ENCODE measurements at regions not wholly inside any gene's neighbourhood (a gene's known extent, or its start where the extent isn't known, plus 50 kb on each side); places are given as distances from the start of the nearest gene placed in this dataset.

DNA sequence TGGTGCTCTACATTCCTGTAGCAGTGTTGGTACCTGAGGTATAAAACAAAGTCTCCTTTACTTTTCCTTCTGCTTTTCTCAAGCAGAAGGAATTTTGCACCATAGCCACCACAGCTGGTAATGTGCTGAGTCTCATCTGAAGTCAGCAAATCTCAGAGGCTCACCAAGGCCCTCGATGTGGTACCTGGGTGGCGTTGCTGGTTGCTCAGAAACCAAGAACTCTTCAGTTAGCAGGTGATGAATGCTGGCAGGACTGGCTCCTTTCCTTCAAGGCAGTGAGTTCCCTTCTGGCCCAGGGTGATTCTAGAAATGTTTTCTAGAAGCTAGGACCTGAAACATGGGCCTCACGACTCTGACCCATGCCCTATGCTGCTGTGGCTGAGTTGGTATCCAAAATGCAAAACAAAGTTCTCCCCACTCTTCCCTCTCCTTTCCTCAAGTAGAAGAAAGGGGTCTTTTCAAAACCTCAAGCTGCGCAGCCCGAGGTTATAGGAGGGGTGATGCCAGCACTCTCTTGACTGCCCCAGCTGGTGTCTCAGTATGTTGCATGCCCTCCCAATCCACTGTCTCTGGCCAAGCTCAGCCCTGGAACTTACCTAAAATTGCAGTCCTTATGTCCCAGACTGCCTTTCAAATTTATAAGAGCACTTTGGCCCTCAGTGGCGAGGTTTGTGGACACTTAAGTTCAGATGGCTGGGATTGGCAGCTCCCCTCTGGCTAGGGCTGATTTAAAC lies 592.3 kb downstream of the FRK start:
- intact Hi-C loops (cut with micrococcal nuclease; ENCODE audit: unreplicated experiment), result no loop called here
- Histone ChIP-seq H3K9ac (ENCODE audit: insufficient read depth, low read depth, low read length) (no peak overlapping the region), H3K27ac (ENCODE audit: extremely low read length, insufficient read depth, low read length) (no peak overlapping the region), H3K9me3 (ENCODE audit: low read length) (no peaks in the 10 kb centered on the region), H3K36me3 (replicated peaks in 1 of 2; ENCODE audit: control insufficient read depth in 1 of 2, insufficient read depth in 2 of 2, low read length in 2 of 2) (no peaks in the 10 kb centered on the region), H3K4me1 (ENCODE audit: insufficient read depth, low read length) (no peaks in the 10 kb centered on the region), H3K4me3 (replicated peaks in 1 of 3; ENCODE audit: insufficient read depth in 1 of 3, low read depth in 2 of 3, low read length in 3 of 3) (no peak overlapping the region), H3K4me2 (ENCODE audit: low read depth, low read length) (no peak overlapping the region), H4K20me1 (ENCODE audit: insufficient read depth, low read length) (no peaks in the 10 kb centered on the region), H3K79me2 (ENCODE audit: insufficient read depth, low read length) (no peaks in the 10 kb centered on the region), H2AFZ (ENCODE audit: low read length) (no peak overlapping the region), H3K27me3 (ENCODE audit: control insufficient read depth in 1 of 2, insufficient read depth in 2 of 2, low read length in 2 of 2) (no peaks in the 10 kb centered on the region)
- CTCF ChIA-PET (ENCODE audit: low intra/inter-chr PET ratio, low total read pairs), result no interaction called here
- no peak for FAIRE-seq
- no TSS peak for BruUV-seq (replicated peaks)
- POLR2A ChIA-PET, result no interaction called here
- 30% methylated on average over 5 of the region's 6 CpGs for WGBS (ENCODE audit: low lambda C conversion rate)
- no peak for DNase-seq (ENCODE audit: low spot score)
- no peak for ATAC-seq
- TF ChIP-seq, protein P1, sequence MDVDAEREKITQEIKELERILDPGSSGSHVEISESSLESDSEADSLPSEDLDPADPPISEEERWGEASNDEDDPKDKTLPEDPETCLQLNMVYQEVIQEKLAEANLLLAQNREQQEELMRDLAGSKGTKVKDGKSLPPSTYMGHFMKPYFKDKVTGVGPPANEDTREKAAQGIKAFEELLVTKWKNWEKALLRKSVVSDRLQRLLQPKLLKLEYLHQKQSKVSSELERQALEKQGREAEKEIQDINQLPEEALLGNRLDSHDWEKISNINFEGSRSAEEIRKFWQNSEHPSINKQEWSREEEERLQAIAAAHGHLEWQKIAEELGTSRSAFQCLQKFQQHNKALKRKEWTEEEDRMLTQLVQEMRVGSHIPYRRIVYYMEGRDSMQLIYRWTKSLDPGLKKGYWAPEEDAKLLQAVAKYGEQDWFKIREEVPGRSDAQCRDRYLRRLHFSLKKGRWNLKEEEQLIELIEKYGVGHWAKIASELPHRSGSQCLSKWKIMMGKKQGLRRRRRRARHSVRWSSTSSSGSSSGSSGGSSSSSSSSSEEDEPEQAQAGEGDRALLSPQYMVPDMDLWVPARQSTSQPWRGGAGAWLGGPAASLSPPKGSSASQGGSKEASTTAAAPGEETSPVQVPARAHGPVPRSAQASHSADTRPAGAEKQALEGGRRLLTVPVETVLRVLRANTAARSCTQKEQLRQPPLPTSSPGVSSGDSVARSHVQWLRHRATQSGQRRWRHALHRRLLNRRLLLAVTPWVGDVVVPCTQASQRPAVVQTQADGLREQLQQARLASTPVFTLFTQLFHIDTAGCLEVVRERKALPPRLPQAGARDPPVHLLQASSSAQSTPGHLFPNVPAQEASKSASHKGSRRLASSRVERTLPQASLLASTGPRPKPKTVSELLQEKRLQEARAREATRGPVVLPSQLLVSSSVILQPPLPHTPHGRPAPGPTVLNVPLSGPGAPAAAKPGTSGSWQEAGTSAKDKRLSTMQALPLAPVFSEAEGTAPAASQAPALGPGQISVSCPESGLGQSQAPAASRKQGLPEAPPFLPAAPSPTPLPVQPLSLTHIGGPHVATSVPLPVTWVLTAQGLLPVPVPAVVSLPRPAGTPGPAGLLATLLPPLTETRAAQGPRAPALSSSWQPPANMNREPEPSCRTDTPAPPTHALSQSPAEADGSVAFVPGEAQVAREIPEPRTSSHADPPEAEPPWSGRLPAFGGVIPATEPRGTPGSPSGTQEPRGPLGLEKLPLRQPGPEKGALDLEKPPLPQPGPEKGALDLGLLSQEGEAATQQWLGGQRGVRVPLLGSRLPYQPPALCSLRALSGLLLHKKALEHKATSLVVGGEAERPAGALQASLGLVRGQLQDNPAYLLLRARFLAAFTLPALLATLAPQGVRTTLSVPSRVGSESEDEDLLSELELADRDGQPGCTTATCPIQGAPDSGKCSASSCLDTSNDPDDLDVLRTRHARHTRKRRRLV (CRISPR knock-in tag; IDR thresholded peaks at IDR 0.05), result no peak
- TF ChIP-seq ZNF616 (CRISPR knock-in tag; IDR thresholded peaks at IDR 0.05; ENCODE audit: low read depth) (no peak), ZNF570 (CRISPR knock-in tag; IDR thresholded peaks at IDR 0.05; ENCODE audit: borderline replicate concordance) (no peak), POLR2AphosphoS5 (IDR thresholded peaks at IDR 0.05; ENCODE audit: low read depth, low read length) (no peak), KLF15 (CRISPR knock-in tag; IDR thresholded peaks at IDR 0.05; ENCODE audit: borderline replicate concordance) (no peak), IRX3 (CRISPR knock-in tag; IDR thresholded peaks at IDR 0.05; ENCODE audit: borderline replicate concordance, low read depth) (no peak), ISL2 (CRISPR knock-in tag; IDR thresholded peaks at IDR 0.05) (no peak)
- TF ChIP-seq, protein P2, sequence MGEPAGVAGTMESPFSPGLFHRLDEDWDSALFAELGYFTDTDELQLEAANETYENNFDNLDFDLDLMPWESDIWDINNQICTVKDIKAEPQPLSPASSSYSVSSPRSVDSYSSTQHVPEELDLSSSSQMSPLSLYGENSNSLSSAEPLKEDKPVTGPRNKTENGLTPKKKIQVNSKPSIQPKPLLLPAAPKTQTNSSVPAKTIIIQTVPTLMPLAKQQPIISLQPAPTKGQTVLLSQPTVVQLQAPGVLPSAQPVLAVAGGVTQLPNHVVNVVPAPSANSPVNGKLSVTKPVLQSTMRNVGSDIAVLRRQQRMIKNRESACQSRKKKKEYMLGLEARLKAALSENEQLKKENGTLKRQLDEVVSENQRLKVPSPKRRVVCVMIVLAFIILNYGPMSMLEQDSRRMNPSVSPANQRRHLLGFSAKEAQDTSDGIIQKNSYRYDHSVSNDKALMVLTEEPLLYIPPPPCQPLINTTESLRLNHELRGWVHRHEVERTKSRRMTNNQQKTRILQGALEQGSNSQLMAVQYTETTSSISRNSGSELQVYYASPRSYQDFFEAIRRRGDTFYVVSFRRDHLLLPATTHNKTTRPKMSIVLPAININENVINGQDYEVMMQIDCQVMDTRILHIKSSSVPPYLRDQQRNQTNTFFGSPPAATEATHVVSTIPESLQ (CRISPR knock-in tag; conservative IDR thresholded peaks at IDR 0.05), result no peak
- in situ Hi-C loops (cut with HindIII; ENCODE audit: extremely low pct_ligation_motif_present, low pct_unique_long_range_greater_than_20kb), result no loop called here

Data from HepG2 (cell line).